H1 (cell line): ENCODE measurements at regions not wholly inside any gene's neighbourhood (a gene's known extent, or its start where the extent isn't known, plus 50 kb on each side); places are given as distances from the start of the nearest gene placed in this dataset.

Source experiments
- CTCF ChIA-PET: fragments of 300-600 bp; sonication (Branson Sonifier 250); formaldehyde crosslinking; loops from one replicate; lab custom pipeline; 2021; ENCODE audit not compliant: partially characterized antibody; lab: Charles Lee
- POLR2A ChIA-PET: fragments of 300-600 bp; sonication (Branson Sonifier 250); formaldehyde crosslinking; loops from one replicate; lab custom pipeline; 2021; ENCODE audit warnings: inconsistent platforms; ENCODE audit not compliant: partially characterized antibody; lab: Charles Lee
- DNase-seq, 2 experiments: peaks; one replicate each; pipeline versions ENCODE4 v3.0.0 to v3.0.0-alpha.2; 2010 to 2022; ENCODE audit warnings: low spot score in 2 of 2, low read depth in 1 of 2, mixed read lengths in 1 of 2
- FAIRE-seq: peaks from 2 replicates; lab custom pipeline; 2011; peaks lifted over from hg19 to GRCh38; lab: Jason Lieb, UNC
- H2AFZ ChIP-seq: 2 replicates; pipeline ENCODE4 v1.8.1; 2012; ENCODE audit warnings: low read length, inconsistent platforms
- H2AK5ac ChIP-seq: 2 replicates; pipeline ENCODE4 v1.6.1; 2013; ENCODE audit warnings: low read depth, low read length
- H2BK120ac ChIP-seq: replicated peaks from 2 replicates; pipeline ENCODE3; 2013; ENCODE audit warnings: low read depth, low read length, inconsistent platforms
- H2BK12ac ChIP-seq: 2 replicates; pipeline ENCODE4 v1.6.1; 2013; ENCODE audit warnings: low read depth, low read length
- H2BK15ac ChIP-seq: 2 replicates; pipeline ENCODE4 v1.6.1; 2013; ENCODE audit warnings: low read length
- H2BK20ac ChIP-seq: 2 replicates; pipeline ENCODE4 v1.6.1; 2013; ENCODE audit warnings: low read length
- H2BK5ac ChIP-seq: 2 replicates; pipeline ENCODE4 v1.6.1; 2013; ENCODE audit warnings: low read depth, low read length
- H3K14ac ChIP-seq: 2 replicates; pipeline ENCODE4 v1.6.1; 2013; ENCODE audit warnings: inconsistent platforms; ENCODE audit not compliant: insufficient read length
- H3K18ac ChIP-seq: 2 replicates; pipeline ENCODE4 v1.6.1; 2013; ENCODE audit warnings: low read length; ENCODE audit errors: extremely low read depth
- H3K23ac ChIP-seq: 2 replicates; pipeline ENCODE4 v1.6.1; 2013; ENCODE audit warnings: inconsistent platforms; ENCODE audit not compliant: insufficient read length
- H3K23me2 ChIP-seq: 2 replicates; pipeline ENCODE4 v1.6.1; 2013; ENCODE audit warnings: low read depth, low read length
- H3K27ac ChIP-seq: 2 replicates; pipeline ENCODE4 v1.6.1; 2011; ENCODE audit warnings: low read depth, low read length, inconsistent platforms
- H3K27me3 ChIP-seq, 4 experiments: replicated peaks in 1 of 4; 1 replicate in 1 of 4; 2 replicates in 3 of 4; pipeline versions ENCODE4 v1.6.1 to v1.8.1; 2011 to 2013; ENCODE audit warnings: low read length in 3 of 4, mild to moderate bottlenecking in 3 of 4, inconsistent platforms in 2 of 4, mixed read lengths in 2 of 4, moderate library complexity in 1 of 4; ENCODE audit not compliant: control insufficient read depth in 3 of 4, insufficient read depth in 3 of 4; ENCODE audit errors: extremely low read depth in 1 of 4
- H3K36me3 ChIP-seq, 4 experiments: 2 replicates each; pipeline versions ENCODE4 v1.6.1 to v1.8.1; 2011 to 2013; ENCODE audit warnings: mild to moderate bottlenecking in 4 of 4, low read length in 3 of 4, moderate library complexity in 2 of 4, control low read depth in 1 of 4, inconsistent platforms in 1 of 4; ENCODE audit not compliant: insufficient read depth in 4 of 4, control insufficient read depth in 2 of 4
- H3K4ac ChIP-seq: replicated peaks from 2 replicates; pipeline ENCODE3; 2013; ENCODE audit warnings: low read length, low read depth, mixed read lengths, inconsistent platforms; ENCODE audit not compliant: insufficient read length
- H3K4me1 ChIP-seq, 4 experiments: replicated peaks in 1 of 4; 1 replicate in 1 of 4; 2 replicates in 3 of 4; pipeline versions ENCODE4 v1.6.1 to v1.8.1; 2011 to 2013; ENCODE audit warnings: low read length in 3 of 4, inconsistent platforms in 2 of 4, mixed read lengths in 1 of 4; ENCODE audit not compliant: insufficient read depth in 4 of 4, control insufficient read depth in 3 of 4
- H3K4me2 ChIP-seq, 2 experiments: 2 replicates each; pipeline versions ENCODE4 v1.6.1 to v1.8.1; 2011 to 2013; ENCODE audit warnings: low read depth in 2 of 2, low read length in 2 of 2, control low read depth in 1 of 2, inconsistent platforms in 1 of 2, mild to moderate bottlenecking in 1 of 2; ENCODE audit not compliant: insufficient read depth in 1 of 2
- H3K4me3 ChIP-seq, 4 experiments: fragments of 200-600, 300-600 bp in 1 of 4; sonication (generic), shearing (Covaris generic), sonication (Bioruptor Twin) in 1 of 4; 2 replicates each; pipeline versions ENCODE4 v1.5.1 to v1.8.1; 2011 to 2016; ENCODE audit warnings: low read length in 4 of 4, low read depth in 3 of 4, control low read depth in 2 of 4, inconsistent platforms in 2 of 4, mild to moderate bottlenecking in 2 of 4, mixed read lengths in 1 of 4, moderate library complexity in 1 of 4; ENCODE audit not compliant: insufficient read depth in 2 of 4; ENCODE audit errors: extremely low read depth in 1 of 4
- H3K56ac ChIP-seq: replicated peaks from 2 replicates; pipeline ENCODE3; 2013; ENCODE audit warnings: low read depth, mild to moderate bottlenecking, mixed read lengths, low read length, inconsistent platforms; ENCODE audit not compliant: insufficient read length
- H3K79me1 ChIP-seq: 2 replicates; pipeline ENCODE4 v1.6.1; 2013; ENCODE audit warnings: low read depth, low read length, control low read depth
- H3K79me2 ChIP-seq, 2 experiments: 2 replicates each; pipeline versions ENCODE4 v1.6.1 to v1.8.1; 2012 to 2013; ENCODE audit warnings: low read length in 2 of 2, mild to moderate bottlenecking in 2 of 2, inconsistent platforms in 1 of 2; ENCODE audit not compliant: insufficient read depth in 2 of 2, control insufficient read depth in 1 of 2
- H3K9ac ChIP-seq, 4 experiments: replicated peaks in 1 of 4; 1 replicate in 1 of 4; 2 replicates in 3 of 4; pipeline versions ENCODE4 v1.6.1 to v1.8.1; 2011 to 2013; ENCODE audit warnings: low read depth in 3 of 4, low read length in 3 of 4, control low read depth in 2 of 4, mild to moderate bottlenecking in 2 of 4, moderate library complexity in 2 of 4, inconsistent platforms in 1 of 4; ENCODE audit errors: extremely low read depth in 1 of 4
- H3K9me3 ChIP-seq, 2 experiments: 2 replicates each; pipeline versions ENCODE4 v1.6.1 to v1.8.1; 2012 to 2013; ENCODE audit warnings: mild to moderate bottlenecking in 2 of 2, moderate library complexity in 2 of 2, control low read depth in 1 of 2, inconsistent platforms in 1 of 2, low read depth in 1 of 2, low read length in 1 of 2, mixed read lengths in 1 of 2; ENCODE audit not compliant: insufficient read depth in 2 of 2
- H4K20me1 ChIP-seq, 2 experiments: replicated peaks in 1 of 2; 2 replicates each; pipeline versions ENCODE3 to v1.8.1; 2011 to 2013; ENCODE audit warnings: inconsistent platforms in 2 of 2, low read length in 2 of 2, mild to moderate bottlenecking in 1 of 2; ENCODE audit not compliant: insufficient read depth in 2 of 2, control insufficient read depth in 1 of 2
- H4K5ac ChIP-seq: 2 replicates; pipeline ENCODE4 v1.6.1; 2013; ENCODE audit warnings: low read length, low read depth, mixed read lengths, inconsistent platforms; ENCODE audit not compliant: insufficient read length
- H4K8ac ChIP-seq: 2 replicates; pipeline ENCODE4 v1.8.0; 2013; ENCODE audit warnings: mild to moderate bottlenecking, moderate library complexity, low read length, inconsistent platforms; ENCODE audit not compliant: insufficient read depth; ENCODE audit errors: extremely low read depth
- H4K91ac ChIP-seq: replicated peaks from 2 replicates; pipeline ENCODE3; 2013; ENCODE audit warnings: low read length, mixed read lengths, inconsistent platforms; ENCODE audit not compliant: insufficient read length
- ASH2L ChIP-seq: fragments of 200-600, 300-600 bp; sonication (generic); IDR thresholded peaks from one replicate; pipeline ENCODE4 v1.7.1; 2017; ENCODE audit warnings: low read length
- CBX8 ChIP-seq: fragments of 300-800, 300-1000 bp; sonication (generic); IDR thresholded peaks from 2 replicates; pipeline ENCODE4 v1.7.1; 2016; ENCODE audit warnings: low read depth, low read length, borderline replicate concordance
- CHD1 ChIP-seq: IDR thresholded peaks from 2 replicates; pipeline ENCODE4 v1.6.1; 2012; ENCODE audit warnings: low read depth, low read length, improper control_type of control experiment
- HDAC2 ChIP-seq, 2 experiments: fragments of 300-600 bp in 1 of 2; sonication (generic) in 1 of 2; IDR thresholded peaks; 2 replicates each; pipeline ENCODE4 v1.6.1; 2011 to 2012; ENCODE audit warnings: low read depth in 2 of 2, low read length in 2 of 2, mild to moderate bottlenecking in 2 of 2, moderate library complexity in 2 of 2, borderline replicate concordance in 1 of 2, inconsistent platforms in 1 of 2
- HDAC6 ChIP-seq: IDR thresholded peaks from one replicate; pipeline ENCODE4 v1.7.1; 2012; ENCODE audit warnings: low read depth, mild to moderate bottlenecking, inconsistent platforms, low read length, moderate library complexity
- JUN ChIP-seq: IDR thresholded peaks from 2 replicates; pipeline ENCODE4 v1.6.1; 2011; ENCODE audit warnings: low read depth, mild to moderate bottlenecking, improper control_type of control experiment, low read length
- JUND ChIP-seq: IDR thresholded peaks from 2 replicates; pipeline ENCODE4 v1.6.1; 2011; ENCODE audit warnings: mild to moderate bottlenecking, improper control_type of control experiment, low read length
- KDM5A ChIP-seq: fragments of 200-600 bp; IDR thresholded peaks from 2 replicates; pipeline ENCODE4 v1.7.1; 2012; ENCODE audit warnings: mild to moderate bottlenecking, low read length, inconsistent platforms, mixed read lengths
- SAP30 ChIP-seq: fragments of 300-600 bp; sonication (generic); IDR thresholded peaks from 2 replicates; pipeline ENCODE4 v1.7.1; 2012; ENCODE audit warnings: low read length, moderate library complexity, mild to moderate bottlenecking, inconsistent platforms; ENCODE audit not compliant: insufficient read depth, insufficient replicate concordance
- SIN3A ChIP-seq, 2 experiments: IDR thresholded peaks in 1 of 2; conservative IDR thresholded peaks in 1 of 2; 2 replicates each; pipeline ENCODE4 v1.6.1; 2011 to 2012; ENCODE audit warnings: low read length in 2 of 2, improper control_type of control experiment in 1 of 2, low read depth in 1 of 2, mild to moderate bottlenecking in 1 of 2
- SIRT6 ChIP-seq: IDR thresholded peaks from one replicate; pipeline ENCODE4 v1.7.1; 2012; ENCODE audit warnings: low read length, inconsistent platforms
- WGBS, 2 experiments: shearing (Covaris generic) in 1 of 2; methylation state at CpG; one replicate each; pipeline versions ENCODE4 v1.1.6 to v1.1.7; 2013 to 2015; ENCODE audit warnings: low lambda C conversion rate in 2 of 2, mixed read lengths in 2 of 2, inconsistent platforms in 1 of 2, low coverage in 1 of 2, missing lambda C conversion rate in 1 of 2; ENCODE audit not compliant: insufficient replicate concordance in 2 of 2, insufficient coverage in 1 of 2, insufficient read length in 1 of 2; ENCODE audit errors: extremely low coverage in 1 of 2, missing lambda C conversion rate in 1 of 2; 5-methylcytosine and 5-hydroxymethylcytosine counted together

DNA sequence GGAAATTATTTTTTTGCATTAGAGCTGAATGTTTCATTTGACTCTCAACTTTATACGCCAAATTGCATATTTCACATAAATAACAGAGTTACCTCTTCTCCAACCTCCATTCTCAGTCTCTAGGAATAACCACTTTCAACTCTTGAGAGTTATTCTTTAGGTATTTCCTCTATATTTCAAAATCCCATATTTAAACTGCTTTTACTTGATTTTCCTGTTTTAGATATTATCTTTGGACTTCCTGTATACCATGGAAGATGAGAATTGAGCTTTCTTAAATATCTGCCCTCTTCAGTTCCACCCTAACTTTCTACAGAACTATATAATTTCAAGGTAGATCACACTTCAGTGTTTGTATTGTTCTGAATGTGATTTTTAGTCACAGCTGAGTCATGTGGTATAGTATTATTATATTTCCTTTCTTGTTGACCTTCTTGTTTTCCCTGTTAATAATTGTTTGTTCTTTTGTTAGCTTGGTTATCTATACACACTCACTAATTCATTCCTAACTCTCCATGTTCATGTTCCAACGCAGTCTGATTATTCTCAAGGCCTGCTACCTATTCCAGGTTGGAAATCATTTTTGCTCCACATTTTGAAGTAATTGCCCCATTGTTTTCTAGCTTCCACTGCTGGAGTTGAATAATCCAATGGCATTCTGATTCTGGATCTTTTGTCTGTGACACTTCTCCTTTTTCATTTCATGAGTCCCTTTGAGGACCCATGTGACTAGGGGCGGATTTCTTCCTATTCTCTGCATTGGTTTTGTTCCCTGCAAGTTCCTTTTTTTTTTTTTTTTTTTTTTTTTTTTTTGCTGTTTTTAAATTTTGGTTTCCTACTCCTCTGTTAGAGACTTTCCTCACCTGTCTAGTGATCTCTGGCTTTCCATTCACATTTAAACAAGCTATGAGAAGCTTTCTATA lies 156.8 kb upstream of the RBMS1 start:
- H3K18ac ChIP-seq = no peak overlapping the region
- H2AK5ac ChIP-seq = no peak overlapping the region
- H3K4me2 ChIP-seq = no peak overlapping the region
- H2BK120ac ChIP-seq = no peak overlapping the region
- FAIRE-seq (no peak), DNase-seq (no peak)
- H3K79me1 ChIP-seq = no peaks in the 10 kb centered on the region
- H4K91ac ChIP-seq = no peak overlapping the region
- H3K36me3 ChIP-seq = no peaks in the 10 kb centered on the region
- H3K4me3 ChIP-seq = no peak overlapping the region
- H2BK5ac ChIP-seq = no peak overlapping the region
- H3K27ac ChIP-seq = no peak overlapping the region
- no peak overlapping the region for H3K9ac ChIP-seq
- H3K27me3 ChIP-seq = no peaks in the 10 kb centered on the region
- H3K4me1 ChIP-seq = peaks cover 1 to 17% (median 4%) of the 10 kb centered on the region in 4 experiments; a peak in 4 of 7 replicates
- CTCF ChIA-PET = interaction anchor here (0.6 to 1.4 kb wide), 5 partner anchors 57 to 471 kb away, joined by 3 read pairs; no protein-coding TSS in a partner anchor
- 42% methylated on average over 3 of the region's 3 CpGs; no CpG with 5 or more reads in 1 of the 2 experiments for WGBS, 2 experiments
- no peak overlapping the region for H2BK12ac ChIP-seq
- H3K23ac ChIP-seq = no peak overlapping the region
- H3K4ac ChIP-seq = no peak overlapping the region
- H3K23me2 ChIP-seq = no peaks in the 10 kb centered on the region
- no peak overlapping the region for H4K5ac ChIP-seq
- no peaks in the 10 kb centered on the region for H3K79me2 ChIP-seq
- H3K9me3 ChIP-seq = no peaks in the 10 kb centered on the region
- H4K20me1 ChIP-seq = no peaks in the 10 kb centered on the region
- H2BK15ac ChIP-seq = no peak overlapping the region
- H3K56ac ChIP-seq = no peak overlapping the region
- H3K14ac ChIP-seq = no peak overlapping the region
- POLR2A ChIA-PET = no interaction called here
- no peak overlapping the region for H2AFZ ChIP-seq
- H4K8ac ChIP-seq = no peak overlapping the region
- no peak overlapping the region for H2BK20ac ChIP-seq
- TF ChIP-seq HDAC2 (IDR thresholded peaks at IDR 0.05; ENCODE audit: borderline replicate concordance in 1 of 2, low read depth in 2 of 2, low read length in 2 of 2) = no peak
- TF ChIP-seq CHD1 = no peak
- TF ChIP-seq ASH2L = no peak
- no peak for TF ChIP-seq SIRT6
- no peak for TF ChIP-seq CBX8
- TF ChIP-seq JUND = no peak
- TF ChIP-seq JUN = no peak
- no peak for TF ChIP-seq HDAC6
- no peak for TF ChIP-seq SIN3A (conservative IDR thresholded peaks at IDR 0.05 in 1 of 2, IDR thresholded peaks at IDR 0.05 in 1 of 2; ENCODE audit: low read depth in 1 of 2, low read length in 2 of 2)
- no peak for TF ChIP-seq KDM5A
- TF ChIP-seq SAP30 = no peak
